Non-pigmented ciliary epithelial cell (primary cell): ENCODE measurements at regions not wholly inside any gene's neighbourhood (a gene's known extent, or its start where the extent isn't known, plus 50 kb on each side); places are given as distances from the start of the nearest gene placed in this dataset.

ENCODE experiments used
- DNase-seq: peaks from one replicate; pipeline ENCODE4 v3.0.0-alpha.2; 2010; ENCODE audit warnings: low read depth

GRCh38 chr9:23444658-23445057 lies 381.4 kb downstream of the ELAVL2 start:
- DNase-seq, result no peak

GRCh38 chr9:23447166-23447565 lies 378.9 kb downstream of the ELAVL2 start:
- no peak for DNase-seq

GRCh38 chr9:23447944-23448343 lies 378.1 kb downstream of the ELAVL2 start:
- no peak for DNase-seq

GRCh38 chr9:23451802-23452418 lies 374.1 kb downstream of the ELAVL2 start:
- no peak for DNase-seq

GRCh38 chr9:23464275-23464674 lies 361.8 kb downstream of the ELAVL2 start:
- DNase-seq, result no peak

GRCh38 chr9:23467276-23467675 lies 358.8 kb downstream of the ELAVL2 start:
- no peak for DNase-seq

- DNase-seq, result no peak
Measured at GRCh38 chr9:23477908-23478307, 348.1 kb downstream of the ELAVL2 start.

GRCh38 chr9:23483566-23483965 lies 342.5 kb downstream of the ELAVL2 start:
- no peak for DNase-seq

GRCh38 chr9:23492126-23493002 lies 333.7 kb downstream of the ELAVL2 start:
- DNase-seq, result peak; percentile 19

GRCh38 chr9:23493219-23493618 lies 332.8 kb downstream of the ELAVL2 start:
- no peak for DNase-seq

GRCh38 chr9:23496489-23497136 lies 329.4 kb downstream of the ELAVL2 start:
- DNase-seq, result no peak

GRCh38 chr9:23497137-23497504 lies 328.9 kb downstream of the ELAVL2 start:
- no peak for DNase-seq

- no peak for DNase-seq
Measured at GRCh38 chr9:23502004-23502403, 324.0 kb downstream of the ELAVL2 start.

GRCh38 chr9:23522952-23523351 lies 303.1 kb downstream of the ELAVL2 start:
- DNase-seq, result no peak

- no peak for DNase-seq
Measured at GRCh38 chr9:23524607-23525155, 301.4 kb downstream of the ELAVL2 start.

GRCh38 chr9:23526806-23527205 lies 299.2 kb downstream of the ELAVL2 start:
- peak; percentile 11 for DNase-seq

GRCh38 chr9:23532282-23532681 lies 293.8 kb downstream of the ELAVL2 start:
- DNase-seq, result no peak

- no peak for DNase-seq
Measured at GRCh38 chr9:23537192-23538066, 288.6 kb downstream of the ELAVL2 start.

GRCh38 chr9:23538067-23538402 lies 288.0 kb downstream of the ELAVL2 start:
- DNase-seq, result no peak

- no peak for DNase-seq
Measured at GRCh38 chr9:23538461-23539003, 287.5 kb downstream of the ELAVL2 start.

- DNase-seq, result no peak
Measured at GRCh38 chr9:23539311-23539710, 286.7 kb downstream of the ELAVL2 start.

- DNase-seq, result no peak
Measured at GRCh38 chr9:23541976-23542375, 284.1 kb downstream of the ELAVL2 start.
